ENCODE measurements at regions not wholly inside any gene's neighbourhood (a gene's known extent, or its start where the extent isn't known, plus 50 kb on each side); places are given as distances from the start of the nearest gene placed in this dataset.

DNA sequence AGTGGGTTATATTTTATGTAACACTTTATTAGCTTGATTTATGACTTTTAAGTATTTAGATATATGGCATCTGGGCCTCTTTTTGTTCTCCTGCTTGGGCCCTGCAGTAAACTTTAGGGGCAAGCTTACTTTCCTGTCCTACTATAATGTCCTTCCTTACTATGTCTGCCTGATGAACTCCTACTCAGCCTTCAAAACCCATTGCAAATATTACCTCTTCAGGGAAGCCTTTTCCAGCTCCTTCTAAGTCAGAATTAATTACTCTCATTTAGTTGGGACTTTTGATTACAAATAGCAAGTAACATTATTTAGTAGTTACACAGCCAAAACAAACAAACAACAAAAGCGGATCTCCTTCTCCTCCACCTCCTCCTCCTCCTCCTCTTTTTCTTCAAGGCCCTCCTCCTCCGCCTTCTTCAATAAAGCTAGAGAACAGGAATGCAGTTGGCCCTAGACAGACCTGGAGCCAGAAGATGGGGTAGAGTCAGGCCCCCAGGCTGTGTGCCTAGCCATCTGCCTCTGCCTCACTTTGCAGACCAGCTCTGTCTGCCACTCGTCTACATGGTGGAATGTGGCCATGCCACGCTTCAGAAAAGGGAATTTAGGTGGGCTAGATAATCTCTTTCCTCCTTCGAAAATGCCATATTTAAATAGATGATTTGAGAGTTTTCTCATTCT lies 301.2 kb downstream of the SP3 start:
- Mint-ChIP-seq H3K4me1 (ENCODE audit: unreplicated experiment) (no peaks in the 10 kb centered on the region), H3K27ac (ENCODE audit: unreplicated experiment) (no peak overlapping the region), H3K9me3 (ENCODE audit: unreplicated experiment) (no peaks in the 10 kb centered on the region), H3K4me3 (ENCODE audit: unreplicated experiment) (no peak overlapping the region), H3K27me3 (ENCODE audit: unreplicated experiment) (peaks cover 1% of the 10 kb centered on the region), H3K36me3 (ENCODE audit: low read depth, unreplicated experiment) (no peaks in the 10 kb centered on the region)
- DNase-seq (ENCODE audit: low spot score) = no peak
- TF ChIP-seq, protein P1, sequence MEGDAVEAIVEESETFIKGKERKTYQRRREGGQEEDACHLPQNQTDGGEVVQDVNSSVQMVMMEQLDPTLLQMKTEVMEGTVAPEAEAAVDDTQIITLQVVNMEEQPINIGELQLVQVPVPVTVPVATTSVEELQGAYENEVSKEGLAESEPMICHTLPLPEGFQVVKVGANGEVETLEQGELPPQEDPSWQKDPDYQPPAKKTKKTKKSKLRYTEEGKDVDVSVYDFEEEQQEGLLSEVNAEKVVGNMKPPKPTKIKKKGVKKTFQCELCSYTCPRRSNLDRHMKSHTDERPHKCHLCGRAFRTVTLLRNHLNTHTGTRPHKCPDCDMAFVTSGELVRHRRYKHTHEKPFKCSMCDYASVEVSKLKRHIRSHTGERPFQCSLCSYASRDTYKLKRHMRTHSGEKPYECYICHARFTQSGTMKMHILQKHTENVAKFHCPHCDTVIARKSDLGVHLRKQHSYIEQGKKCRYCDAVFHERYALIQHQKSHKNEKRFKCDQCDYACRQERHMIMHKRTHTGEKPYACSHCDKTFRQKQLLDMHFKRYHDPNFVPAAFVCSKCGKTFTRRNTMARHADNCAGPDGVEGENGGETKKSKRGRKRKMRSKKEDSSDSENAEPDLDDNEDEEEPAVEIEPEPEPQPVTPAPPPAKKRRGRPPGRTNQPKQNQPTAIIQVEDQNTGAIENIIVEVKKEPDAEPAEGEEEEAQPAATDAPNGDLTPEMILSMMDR (IDR thresholded peaks at IDR 0.05; ENCODE audit: unreplicated experiment) = no peak

DNA sequence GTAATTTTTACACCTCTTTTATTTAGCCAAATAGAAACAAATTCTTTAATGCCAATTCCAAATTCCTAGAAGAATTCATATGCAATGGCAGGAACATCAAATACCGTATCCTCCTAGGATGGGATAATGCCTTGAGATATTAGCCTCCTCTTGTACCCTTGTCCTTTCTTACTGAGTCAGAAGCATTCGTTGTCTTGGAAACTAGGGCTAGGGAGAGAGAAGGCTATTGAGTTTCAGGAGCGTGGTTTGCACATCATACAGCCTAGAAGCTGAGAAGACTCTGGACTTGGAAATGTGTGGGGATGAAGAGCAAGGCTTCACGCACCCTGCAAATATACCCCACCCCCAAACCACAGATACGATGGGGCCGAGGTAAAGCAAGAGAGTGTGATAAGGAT lies 300.7 kb downstream of the SP3 start:
- no peak for DNase-seq (ENCODE audit: low spot score)
- TF ChIP-seq, protein P1 (IDR thresholded peaks at IDR 0.05; ENCODE audit: unreplicated experiment) = no peak
- Mint-ChIP-seq H3K4me3 (ENCODE audit: unreplicated experiment) (no peak overlapping the region), H3K27ac (ENCODE audit: unreplicated experiment) (no peak overlapping the region), H3K27me3 (ENCODE audit: unreplicated experiment) (peaks cover 1% of the 10 kb centered on the region), H3K9me3 (ENCODE audit: unreplicated experiment) (no peaks in the 10 kb centered on the region), H3K36me3 (ENCODE audit: low read depth, unreplicated experiment) (no peaks in the 10 kb centered on the region), H3K4me1 (ENCODE audit: unreplicated experiment) (no peaks in the 10 kb centered on the region)

DNA sequence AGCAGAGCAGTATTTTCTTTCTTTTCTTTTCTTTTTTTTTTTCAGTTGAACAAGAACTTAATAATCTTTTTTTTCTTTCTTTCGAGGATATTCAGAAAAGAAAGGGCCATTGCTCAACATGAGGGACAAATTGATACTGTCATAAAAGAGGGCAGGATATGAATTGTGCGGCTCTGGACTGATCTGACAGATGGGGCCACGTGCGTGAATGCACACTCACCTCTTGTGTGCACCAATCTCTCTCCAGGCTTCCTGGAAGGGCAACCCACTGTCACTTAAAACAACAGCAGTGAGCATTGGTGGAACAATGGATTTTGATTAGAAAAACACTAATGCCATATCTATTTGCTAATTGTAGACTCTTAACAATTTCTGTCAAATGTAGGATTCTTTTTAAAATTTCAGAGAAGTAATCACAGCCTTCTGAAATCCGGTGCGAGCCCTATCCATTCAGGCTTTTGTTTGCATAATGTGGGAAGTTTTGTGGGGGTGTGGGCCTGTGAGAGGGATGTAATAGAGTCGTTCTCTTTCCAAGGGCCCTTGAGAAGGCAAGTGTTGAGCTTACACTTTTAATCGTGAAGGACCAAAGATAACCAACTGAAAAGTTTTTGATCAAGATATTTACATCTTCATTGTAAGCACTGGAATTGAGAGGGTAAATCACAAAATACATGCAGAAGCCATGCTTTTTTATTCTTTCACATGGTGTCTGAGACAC lies 298.8 kb downstream of the SP3 start:
- no peak overlapping the region for H3K27ac Mint-ChIP-seq (ENCODE audit: unreplicated experiment)
- no peak overlapping the region for H3K4me3 Mint-ChIP-seq (ENCODE audit: unreplicated experiment)
- TF ChIP-seq, protein P1 (IDR thresholded peaks at IDR 0.05; ENCODE audit: unreplicated experiment) = no peak
- H3K4me1 Mint-ChIP-seq (ENCODE audit: unreplicated experiment) = no peaks in the 10 kb centered on the region
- H3K36me3 Mint-ChIP-seq (ENCODE audit: low read depth, unreplicated experiment) = no peaks in the 10 kb centered on the region
- H3K27me3 Mint-ChIP-seq (ENCODE audit: unreplicated experiment) = peaks cover 1% of the 10 kb centered on the region
- no peaks in the 10 kb centered on the region for H3K9me3 Mint-ChIP-seq (ENCODE audit: unreplicated experiment)
- DNase-seq (ENCODE audit: low spot score) = no peak

DNA sequence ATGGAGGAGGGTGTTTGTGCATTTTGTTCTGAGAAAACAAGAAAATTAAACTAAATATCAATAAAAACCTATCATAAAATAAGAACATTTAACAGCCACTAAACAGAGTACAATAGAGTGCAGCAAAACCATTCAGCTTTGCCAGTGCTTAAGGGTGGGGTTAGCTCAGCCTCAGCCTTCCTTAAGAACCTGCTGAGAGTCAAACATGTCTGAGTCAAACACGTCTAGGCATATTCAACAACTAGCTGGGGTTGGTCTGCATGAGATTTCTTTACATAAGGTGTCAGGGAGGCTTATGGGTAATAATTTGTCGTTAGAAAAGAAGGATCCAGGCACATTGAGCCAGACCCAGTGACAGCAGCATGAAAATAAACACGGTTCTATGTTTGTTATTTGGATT lies 298.2 kb downstream of the SP3 start:
- TF ChIP-seq, protein P1 (IDR thresholded peaks at IDR 0.05; ENCODE audit: unreplicated experiment) = no peak

DNA sequence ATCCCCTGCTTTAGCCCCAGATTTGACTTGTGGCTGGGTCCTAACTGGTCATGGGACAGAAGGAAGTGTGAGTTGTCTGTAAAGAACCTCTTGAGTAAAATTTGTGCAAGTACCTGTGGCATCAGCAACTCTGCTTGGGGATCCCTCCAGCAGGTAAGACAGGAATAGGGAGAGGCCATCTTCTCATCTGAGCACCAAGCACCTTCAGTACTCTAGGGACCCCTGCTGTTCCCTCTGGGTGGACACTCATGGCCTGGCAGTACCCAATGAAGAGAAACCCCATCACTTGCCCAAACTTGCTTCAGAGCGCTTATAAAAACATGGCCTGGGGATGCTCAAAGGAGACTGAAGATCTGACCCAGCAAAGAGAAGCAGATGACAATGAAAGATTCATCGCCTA lies 297.8 kb downstream of the SP3 start:
- TF ChIP-seq, protein P1 (IDR thresholded peaks at IDR 0.05; ENCODE audit: unreplicated experiment) = no peak
- Mint-ChIP-seq H3K4me3 (ENCODE audit: unreplicated experiment) (no peak overlapping the region), H3K27ac (ENCODE audit: unreplicated experiment) (no peak overlapping the region), H3K27me3 (ENCODE audit: unreplicated experiment) (peaks cover 1% of the 10 kb centered on the region), H3K9me3 (ENCODE audit: unreplicated experiment) (no peaks in the 10 kb centered on the region), H3K4me1 (ENCODE audit: unreplicated experiment) (no peaks in the 10 kb centered on the region), H3K36me3 (ENCODE audit: low read depth, unreplicated experiment) (no peaks in the 10 kb centered on the region)
- DNase-seq (ENCODE audit: low spot score) = no peak

More for the DNA sequence above, 298.2 kb downstream of the SP3 start:
- H3K4me3 Mint-ChIP-seq (ENCODE audit: unreplicated experiment) = no peak overlapping the region
- no peak overlapping the region for H3K27ac Mint-ChIP-seq (ENCODE audit: unreplicated experiment)
- H3K36me3 Mint-ChIP-seq (ENCODE audit: low read depth, unreplicated experiment) = no peaks in the 10 kb centered on the region
- no peaks in the 10 kb centered on the region for H3K4me1 Mint-ChIP-seq (ENCODE audit: unreplicated experiment)
- no peaks in the 10 kb centered on the region for H3K9me3 Mint-ChIP-seq (ENCODE audit: unreplicated experiment)
- DNase-seq (ENCODE audit: low spot score) = no peak
- peaks cover 1% of the 10 kb centered on the region for H3K27me3 Mint-ChIP-seq (ENCODE audit: unreplicated experiment)

Measured in endothelial cell (in vitro differentiated cells).